ENCODE measurements at regions not wholly inside any gene's neighbourhood (a gene's known extent, or its start where the extent isn't known, plus 50 kb on each side); places are given as distances from the start of the nearest gene placed in this dataset.

GRCh38 chrX:39922488-39922887 is 175.3 kb downstream of the BCOR start:
- TF ChIP-seq ZNF792 (tag by site-specific recombination; IDR thresholded peaks at IDR 0.05) = no peak
- no peak for TF ChIP-seq KLF9 (tag by site-specific recombination; IDR thresholded peaks at IDR 0.05; ENCODE audit: low read depth)
- TF ChIP-seq ZNF354C (tag by site-specific recombination; IDR thresholded peaks at IDR 0.05; ENCODE audit: borderline replicate concordance, low read depth) = no peak

Data from HEK293 (cell line).